CD4-positive, CD25-positive, alpha-beta regulatory T cell (primary cell): ENCODE measurements at regions not wholly inside any gene's neighbourhood (a gene's known extent, or its start where the extent isn't known, plus 50 kb on each side); places are given as distances from the start of the nearest gene placed in this dataset.

Experiments
- ATAC-seq, 2 donors: fragments of 150-1000 bp; cut with Tn5 transposase; one replicate each; pipeline ENCODE4 v1.10.0; 2021; ENCODE audit warnings: low read depth in 2 of 2, moderate number of reproducible peaks in 2 of 2, moderate library complexity in 1 of 2
- DNase-seq, 3 donors: peaks; one replicate each; pipeline versions ENCODE4 v3.0.0 to v3.0.0-alpha.2; 2012 to 2022; ENCODE audit warnings: mixed read lengths in 1 of 3
- H3K27ac ChIP-seq: one replicate; pipeline ENCODE4 v1.7.0; 2013; ENCODE audit warnings: mild to moderate bottlenecking, low read length; ENCODE audit not compliant: insufficient read depth, poor library complexity, severe bottlenecking
- H3K27me3 ChIP-seq: one replicate; pipeline ENCODE4 v1.7.0; 2013; ENCODE audit warnings: low read length; ENCODE audit not compliant: control insufficient read depth, insufficient read depth
- H3K36me3 ChIP-seq: one replicate; pipeline ENCODE4 v1.7.0; 2013; ENCODE audit warnings: mild to moderate bottlenecking, low read length, moderate library complexity; ENCODE audit not compliant: control insufficient read depth, insufficient read depth
- H3K4me1 ChIP-seq: 2 replicates; pipeline ENCODE4 v1.7.0; 2013; ENCODE audit warnings: mild to moderate bottlenecking, low read length; ENCODE audit not compliant: insufficient read depth, control insufficient read depth, poor library complexity, severe bottlenecking
- H3K4me3 ChIP-seq: one replicate; pipeline ENCODE4 v1.7.0; 2013; ENCODE audit warnings: low read depth, mild to moderate bottlenecking, low read length, moderate library complexity
- H3K9me3 ChIP-seq, 2 experiments: 1 replicate in 1 of 2; 2 replicates in 1 of 2; pipeline ENCODE4 v1.7.0; 2013; ENCODE audit warnings: low read length in 2 of 2, mild to moderate bottlenecking in 1 of 2, moderate library complexity in 1 of 2; ENCODE audit not compliant: control insufficient read depth in 2 of 2
- H3K27ac Mint-ChIP-seq, 3 donors: one replicate each; pipeline ENCODE4 v1.8.0; 2020 to 2022; ENCODE audit warnings: mild to moderate bottlenecking in 3 of 3, mixed read lengths in 3 of 3, moderate library complexity in 2 of 3
- H3K27me3 Mint-ChIP-seq: one replicate; pipeline ENCODE4 v1.8.0; 2022; ENCODE audit warnings: mild to moderate bottlenecking, mixed read lengths
- H3K36me3 Mint-ChIP-seq: one replicate; pipeline ENCODE4 v1.8.0; 2020; ENCODE audit warnings: mixed read lengths
- H3K4me1 Mint-ChIP-seq, 4 donors: one replicate each; pipeline ENCODE4 v1.8.0; 2020 to 2022; ENCODE audit warnings: mixed read lengths in 4 of 4, mild to moderate bottlenecking in 1 of 4
- H3K4me3 Mint-ChIP-seq, 4 donors: one replicate each; pipeline ENCODE4 v1.8.0; 2020 to 2022; ENCODE audit warnings: mild to moderate bottlenecking in 4 of 4, mixed read lengths in 4 of 4, moderate library complexity in 3 of 4
- H3K9me3 Mint-ChIP-seq, 7 donors: one replicate each; pipeline ENCODE4 v1.8.0; 2020 to 2022; ENCODE audit warnings: mixed read lengths in 7 of 7, mild to moderate bottlenecking in 3 of 7, moderate library complexity in 2 of 7

DNA sequence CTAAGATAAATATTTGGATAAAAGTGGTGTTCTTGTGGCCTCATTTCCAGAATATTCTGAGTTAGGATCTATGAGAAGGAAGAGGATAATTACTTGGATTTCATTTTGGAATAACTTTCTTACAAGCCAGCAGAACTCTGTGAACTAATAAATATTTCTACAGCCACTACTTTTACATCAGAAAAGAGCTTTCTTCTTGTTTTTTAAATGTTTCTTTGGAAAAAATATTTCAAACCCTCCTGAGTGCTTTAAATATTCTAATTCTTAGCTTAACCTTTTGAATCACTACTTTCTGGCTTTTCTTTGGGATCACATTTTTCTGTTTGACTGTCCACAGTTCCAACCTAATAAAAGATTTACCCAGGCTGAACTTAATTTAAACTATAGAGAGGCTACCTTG is 279.2 kb upstream of the PHYHIPL start:
- no peaks in the 10 kb centered on the region for H3K36me3 ChIP-seq
- H3K4me3 ChIP-seq, result no peak overlapping the region
- H3K27me3 Mint-ChIP-seq, result no peaks in the 10 kb centered on the region
- DNase-seq (no peak), ATAC-seq (no peak)
- no peak overlapping the region for H3K27ac Mint-ChIP-seq
- no peak overlapping the region for H3K4me3 Mint-ChIP-seq
- H3K36me3 Mint-ChIP-seq, result no peaks in the 10 kb centered on the region
- no peaks in the 10 kb centered on the region for H3K4me1 Mint-ChIP-seq
- no peaks in the 10 kb centered on the region for H3K27me3 ChIP-seq
- H3K27ac ChIP-seq, result no peak overlapping the region
- no peaks in the 10 kb centered on the region for H3K4me1 ChIP-seq
- no peaks in the 10 kb centered on the region for H3K9me3 ChIP-seq
- H3K9me3 Mint-ChIP-seq, result peaks cover 0 to 8% (median 2%) of the 10 kb centered on the region in 7 donors

DNA sequence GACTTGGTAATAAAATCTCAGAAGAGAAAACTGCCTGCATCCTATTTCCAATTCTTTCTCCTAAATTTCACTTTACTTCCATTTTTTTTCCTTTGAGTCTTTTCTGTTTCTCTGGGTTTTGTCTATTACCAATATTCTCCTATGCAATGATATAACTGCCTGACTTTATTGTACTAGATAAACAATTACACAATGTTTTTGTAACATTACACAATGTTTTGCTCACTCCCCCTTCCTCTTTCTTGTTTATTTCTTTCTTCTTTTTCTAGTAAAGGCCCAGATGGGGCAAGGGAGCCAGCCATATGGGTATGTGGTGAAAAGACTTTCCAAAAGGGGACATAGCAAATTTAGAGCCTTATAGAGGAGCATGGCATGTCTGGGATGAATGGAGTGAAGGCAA is 278.7 kb upstream of the PHYHIPL start:
- no peak for ATAC-seq
- Mint-ChIP-seq H3K36me3 (no peaks in the 10 kb centered on the region), H3K27me3 (no peaks in the 10 kb centered on the region), H3K27ac (no peak overlapping the region), H3K4me1 (no peaks in the 10 kb centered on the region), H3K9me3 (peaks cover 0 to 9% (median 2%) of the 10 kb centered on the region in 7 donors), H3K4me3 (no peak overlapping the region)
- Histone ChIP-seq H3K27ac (no peak overlapping the region), H3K4me3 (no peak overlapping the region), H3K36me3 (no peaks in the 10 kb centered on the region), H3K9me3 (no peaks in the 10 kb centered on the region), H3K4me1 (no peaks in the 10 kb centered on the region), H3K27me3 (no peaks in the 10 kb centered on the region)
- no peak for DNase-seq

DNA sequence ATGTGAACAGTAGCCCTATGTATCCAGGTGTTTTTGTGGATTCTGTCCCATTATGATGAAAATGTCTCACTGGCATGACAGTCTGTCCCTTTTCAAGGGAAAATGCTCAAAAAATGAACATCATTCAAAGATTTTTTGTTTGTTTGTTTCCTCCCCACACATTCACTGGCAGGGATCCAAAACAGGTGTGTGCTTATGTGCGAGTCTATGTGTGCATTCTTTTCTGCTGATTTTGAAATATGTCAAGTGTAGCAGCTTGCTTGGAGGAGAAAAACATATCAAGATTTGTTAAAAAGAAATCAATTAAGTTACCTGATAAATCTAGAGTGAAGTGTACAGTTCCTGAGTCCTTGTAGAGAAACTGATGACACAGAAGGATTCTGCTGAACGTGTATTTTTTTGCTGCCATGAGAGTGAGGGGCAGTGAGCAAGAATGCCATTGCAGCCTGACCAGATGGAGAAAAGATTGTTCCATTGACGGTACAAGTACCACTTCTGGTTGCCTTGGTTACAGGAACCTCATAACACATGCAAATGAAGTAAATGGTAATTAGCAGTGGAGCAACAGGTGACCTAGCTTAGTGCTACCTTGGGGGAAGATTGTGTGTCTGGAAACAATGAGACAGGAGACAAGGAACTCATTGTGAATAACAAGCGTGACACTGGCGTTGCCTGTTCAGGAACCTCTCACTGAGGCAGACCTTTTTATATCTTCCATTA is 277.4 kb upstream of the PHYHIPL start:
- Histone ChIP-seq H3K4me3 (no peak overlapping the region), H3K9me3 (no peaks in the 10 kb centered on the region), H3K36me3 (no peaks in the 10 kb centered on the region), H3K27ac (no peak overlapping the region), H3K27me3 (no peaks in the 10 kb centered on the region), H3K4me1 (no peaks in the 10 kb centered on the region)
- no peak for ATAC-seq
- H3K4me3 Mint-ChIP-seq, result no peak overlapping the region
- peaks cover 0 to 14% (median 2%) of the 10 kb centered on the region in 7 donors for H3K9me3 Mint-ChIP-seq
- no peak overlapping the region for H3K27ac Mint-ChIP-seq
- no peaks in the 10 kb centered on the region for H3K27me3 Mint-ChIP-seq
- no peaks in the 10 kb centered on the region for H3K36me3 Mint-ChIP-seq
- DNase-seq, result no peak
- no peaks in the 10 kb centered on the region for H3K4me1 Mint-ChIP-seq

DNA sequence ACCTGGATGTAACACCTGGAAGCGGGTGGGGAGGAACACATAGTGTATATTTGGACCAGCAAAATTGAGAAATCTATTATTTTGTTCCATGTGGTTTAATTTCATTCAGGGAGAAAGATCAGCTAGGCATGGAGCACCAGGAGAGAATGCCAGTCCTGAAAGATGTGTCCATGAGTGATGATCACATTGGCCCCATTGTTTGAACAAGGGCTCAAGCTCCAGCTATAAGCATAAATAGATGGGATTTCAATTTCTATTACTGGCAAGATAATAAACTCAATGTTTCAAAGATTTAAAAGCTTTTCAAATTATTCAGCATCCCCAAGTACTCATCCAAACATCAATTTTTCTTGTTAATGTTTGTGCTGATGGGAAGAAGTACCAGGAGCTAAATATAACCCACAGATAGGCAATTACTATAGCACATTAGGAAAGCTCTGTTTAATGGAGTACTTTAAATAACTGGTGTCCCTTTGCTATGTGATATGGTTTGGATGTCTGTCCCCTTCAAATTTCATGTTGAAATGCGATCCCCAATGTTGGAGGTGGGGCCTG is 275.3 kb upstream of the PHYHIPL start:
- ATAC-seq, result no peak
- DNase-seq, result no peak
- no peaks in the 10 kb centered on the region for H3K36me3 ChIP-seq
- Mint-ChIP-seq H3K4me3 (no peak overlapping the region), H3K9me3 (peaks cover 0 to 14% (median 2%) of the 10 kb centered on the region in 7 donors), H3K36me3 (no peaks in the 10 kb centered on the region), H3K27ac (no peak overlapping the region), H3K27me3 (no peaks in the 10 kb centered on the region), H3K4me1 (no peaks in the 10 kb centered on the region)
- no peak overlapping the region for H3K27ac ChIP-seq
- H3K9me3 ChIP-seq, result no peaks in the 10 kb centered on the region
- H3K4me3 ChIP-seq, result no peak overlapping the region
- no peaks in the 10 kb centered on the region for H3K4me1 ChIP-seq
- no peaks in the 10 kb centered on the region for H3K27me3 ChIP-seq

DNA sequence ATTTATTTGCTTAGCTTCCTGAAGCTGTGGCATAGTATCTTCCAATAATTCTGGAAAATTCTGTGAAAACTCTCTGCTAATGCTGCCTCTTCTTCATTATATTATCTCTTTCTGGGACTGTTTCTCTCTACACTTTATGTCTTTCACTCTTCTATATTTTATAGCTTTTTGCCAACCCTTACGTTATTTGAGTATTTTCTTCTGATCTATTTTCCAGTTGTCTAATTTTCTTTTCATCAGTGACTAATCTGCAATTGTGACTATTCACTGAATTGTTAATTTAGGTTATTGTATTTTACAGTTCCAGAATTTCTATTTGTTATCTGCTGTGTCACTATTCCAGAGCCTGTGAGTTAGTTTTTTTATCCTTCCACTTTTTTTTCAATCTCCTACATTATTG is 273.4 kb upstream of the PHYHIPL start:
- Mint-ChIP-seq H3K36me3 (no peaks in the 10 kb centered on the region), H3K27ac (no peak overlapping the region), H3K4me1 (no peaks in the 10 kb centered on the region), H3K27me3 (no peaks in the 10 kb centered on the region), H3K9me3 (peaks cover 0 to 10% (median 2%) of the 10 kb centered on the region in 7 donors), H3K4me3 (no peak overlapping the region)
- no peak overlapping the region for H3K4me3 ChIP-seq
- DNase-seq, result no peak
- no peaks in the 10 kb centered on the region for H3K27me3 ChIP-seq
- ATAC-seq, result no peak
- no peaks in the 10 kb centered on the region for H3K4me1 ChIP-seq
- H3K27ac ChIP-seq, result no peak overlapping the region
- no peaks in the 10 kb centered on the region for H3K36me3 ChIP-seq
- H3K9me3 ChIP-seq, result no peaks in the 10 kb centered on the region

DNA sequence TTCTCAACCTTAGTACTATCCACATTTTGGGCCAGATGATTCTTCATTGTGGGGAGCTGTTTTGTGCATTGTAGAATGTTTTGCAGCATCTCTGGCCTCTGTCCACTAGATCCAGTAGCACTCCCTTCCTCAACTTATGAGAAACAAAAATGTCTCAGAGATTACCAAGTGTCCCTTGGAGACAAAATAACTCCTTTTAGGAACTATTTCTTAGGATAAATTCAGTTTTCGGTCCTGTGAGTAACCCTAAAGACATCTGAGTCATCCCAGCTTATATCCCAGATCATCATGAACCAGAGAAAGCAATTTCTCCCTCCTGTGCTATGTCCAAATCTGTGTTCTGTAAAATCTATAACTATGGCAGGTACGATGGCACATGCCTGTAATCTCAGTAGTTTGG is 266.6 kb upstream of the PHYHIPL start:
- H3K36me3 ChIP-seq, result no peaks in the 10 kb centered on the region

DNA sequence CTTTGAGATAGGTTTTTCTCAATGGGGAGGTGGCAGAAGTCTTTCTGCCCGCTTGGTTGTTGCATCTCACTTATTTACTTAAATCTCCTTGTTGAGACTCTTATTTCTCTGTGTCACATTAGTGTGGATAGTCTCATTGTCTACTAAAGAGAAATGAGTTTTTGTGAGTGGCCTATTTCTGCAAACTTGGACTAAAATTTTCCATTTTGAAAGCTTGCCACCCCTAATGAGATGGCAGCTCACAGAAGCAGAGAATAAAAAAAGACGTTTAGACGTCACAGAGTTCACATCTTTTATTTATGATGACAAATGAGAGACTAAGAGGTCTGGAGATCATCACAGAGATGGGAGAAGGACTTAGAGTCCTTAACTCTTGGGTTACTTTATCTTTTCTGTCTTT is 262.7 kb upstream of the PHYHIPL start:
- Mint-ChIP-seq H3K4me1 (no peaks in the 10 kb centered on the region), H3K4me3 (no peak overlapping the region), H3K9me3 (peaks cover 0 to 4% (median 2%) of the 10 kb centered on the region in 7 donors), H3K27ac (no peak overlapping the region), H3K36me3 (no peaks in the 10 kb centered on the region), H3K27me3 (no peaks in the 10 kb centered on the region)
- ATAC-seq (no peak), DNase-seq (no peak)
- Histone ChIP-seq H3K27ac (no peak overlapping the region), H3K4me1 (no peaks in the 10 kb centered on the region), H3K4me3 (no peak overlapping the region), H3K9me3 (no peaks in the 10 kb centered on the region), H3K27me3 (no peaks in the 10 kb centered on the region), H3K36me3 (no peaks in the 10 kb centered on the region)

More for the DNA sequence above, 266.6 kb upstream of the PHYHIPL start:
- H3K4me3 Mint-ChIP-seq, result no peak overlapping the region
- Histone ChIP-seq H3K27ac (no peak overlapping the region), H3K27me3 (no peaks in the 10 kb centered on the region), H3K9me3 (no peaks in the 10 kb centered on the region), H3K4me3 (no peak overlapping the region), H3K4me1 (no peaks in the 10 kb centered on the region)
- no peak overlapping the region for H3K27ac Mint-ChIP-seq
- no peaks in the 10 kb centered on the region for H3K27me3 Mint-ChIP-seq
- DNase-seq (no peak), ATAC-seq (no peak)
- H3K36me3 Mint-ChIP-seq, result no peaks in the 10 kb centered on the region
- peaks cover 0 to 7% (median 2%) of the 10 kb centered on the region in 7 donors for H3K9me3 Mint-ChIP-seq
- H3K4me1 Mint-ChIP-seq, result no peaks in the 10 kb centered on the region

DNA sequence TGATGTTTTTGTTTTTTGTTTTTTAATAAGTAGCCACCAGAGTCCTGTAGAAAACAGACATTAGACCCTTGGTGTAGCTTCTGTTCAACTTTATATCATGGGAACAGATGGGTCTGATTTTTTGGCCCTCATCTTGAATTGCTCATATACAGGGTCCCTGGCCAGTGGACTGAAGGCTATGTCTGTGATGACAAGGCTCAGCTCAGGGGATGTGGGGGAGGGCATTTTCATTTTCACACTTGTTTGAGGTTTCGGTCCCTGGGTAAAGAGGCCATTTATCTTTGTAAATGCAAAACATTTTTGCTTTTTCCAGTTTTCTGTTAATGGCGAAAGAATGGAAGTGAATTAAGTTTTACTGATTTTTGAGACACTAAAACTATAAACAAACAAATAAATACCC is 257.6 kb upstream of the PHYHIPL start:
- no peaks in the 10 kb centered on the region for H3K36me3 ChIP-seq
- H3K36me3 Mint-ChIP-seq, result no peaks in the 10 kb centered on the region
- no peaks in the 10 kb centered on the region for H3K4me1 Mint-ChIP-seq
- no peaks in the 10 kb centered on the region for H3K27me3 ChIP-seq
- peaks cover 0 to 4% (median 1%) of the 10 kb centered on the region in 7 donors for H3K9me3 Mint-ChIP-seq
- no peak for ATAC-seq
- no peaks in the 10 kb centered on the region for H3K27me3 Mint-ChIP-seq
- no peak overlapping the region for H3K4me3 ChIP-seq
- H3K4me3 Mint-ChIP-seq, result no peak overlapping the region
- H3K27ac ChIP-seq, result no peak overlapping the region
- DNase-seq, result no peak
- no peak overlapping the region for H3K27ac Mint-ChIP-seq
- H3K4me1 ChIP-seq, result no peaks in the 10 kb centered on the region
- H3K9me3 ChIP-seq, result no peaks in the 10 kb centered on the region
